GM04503 (cell line): ENCODE measurements at regions not wholly inside any gene's neighbourhood (a gene's known extent, or its start where the extent isn't known, plus 50 kb on each side); places are given as distances from the start of the nearest gene placed in this dataset.

Experiments used
- DNase-seq: peaks from one replicate; pipeline ENCODE4 v3.0.0-alpha.2; 2012; ENCODE audit warnings: low read depth

DNA sequence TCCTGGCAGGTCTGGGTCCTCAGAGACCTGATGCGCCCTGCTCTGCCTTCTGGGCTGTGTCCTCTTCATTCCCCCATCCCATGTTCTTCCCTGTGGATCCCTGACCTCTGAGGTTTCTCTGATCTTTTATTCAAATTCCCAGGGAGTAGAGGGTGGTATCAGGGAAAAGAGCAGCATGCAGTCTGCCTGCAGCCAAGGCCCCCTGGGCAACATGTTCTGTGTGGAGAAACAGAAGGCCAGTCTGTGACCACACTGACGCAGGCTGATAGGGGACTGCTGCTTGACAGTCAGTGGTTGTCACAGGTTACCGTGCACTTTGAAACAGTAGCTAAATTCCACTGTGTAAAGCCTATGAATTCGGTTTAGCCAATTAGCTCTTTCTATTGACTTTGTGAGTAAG, 156.6 kb upstream of the IRX2 start:
- DNase-seq: no peak

DNA sequence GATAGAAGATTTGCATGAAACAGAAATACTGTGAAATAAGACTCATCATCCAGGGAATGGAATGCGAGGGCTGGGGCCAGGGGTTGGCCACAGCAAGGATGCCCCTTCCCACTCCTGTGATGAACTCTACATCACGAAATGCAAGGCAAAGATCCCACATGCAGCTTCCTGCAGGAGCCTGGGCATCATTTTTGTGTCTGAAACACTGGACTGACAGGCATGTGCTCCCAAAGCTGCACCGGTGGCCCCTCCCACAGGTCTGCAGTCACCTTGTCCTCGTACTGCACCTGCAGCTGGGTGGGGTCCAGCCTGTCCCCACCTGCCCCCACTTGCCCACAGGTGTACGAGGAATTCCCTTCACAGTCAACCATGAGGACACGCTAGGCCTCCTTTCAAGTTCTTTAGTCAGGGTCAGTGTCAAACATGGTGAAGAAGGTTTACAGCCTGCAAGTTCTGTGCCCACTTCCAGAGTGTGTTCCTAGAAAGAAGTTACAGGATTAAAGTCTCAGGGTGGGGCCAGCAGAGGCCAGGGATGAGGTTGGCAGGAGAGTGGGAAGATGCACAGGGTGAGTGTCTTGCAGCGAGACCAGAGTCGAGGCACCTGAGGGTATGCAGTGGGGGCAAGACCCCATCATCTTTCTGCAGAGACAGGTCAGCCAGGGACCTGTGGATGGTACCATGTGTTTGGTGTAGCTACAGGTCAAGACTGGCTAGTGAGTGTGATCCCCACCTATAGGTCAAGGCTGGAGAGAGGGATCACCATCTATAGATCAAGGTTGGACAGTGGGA, 155.0 kb upstream of the IRX2 start:
- no peak for DNase-seq

- no peak for DNase-seq
Observed at GRCh38 chr5:2905741-2906140, 154.3 kb upstream of the IRX2 start.

DNA sequence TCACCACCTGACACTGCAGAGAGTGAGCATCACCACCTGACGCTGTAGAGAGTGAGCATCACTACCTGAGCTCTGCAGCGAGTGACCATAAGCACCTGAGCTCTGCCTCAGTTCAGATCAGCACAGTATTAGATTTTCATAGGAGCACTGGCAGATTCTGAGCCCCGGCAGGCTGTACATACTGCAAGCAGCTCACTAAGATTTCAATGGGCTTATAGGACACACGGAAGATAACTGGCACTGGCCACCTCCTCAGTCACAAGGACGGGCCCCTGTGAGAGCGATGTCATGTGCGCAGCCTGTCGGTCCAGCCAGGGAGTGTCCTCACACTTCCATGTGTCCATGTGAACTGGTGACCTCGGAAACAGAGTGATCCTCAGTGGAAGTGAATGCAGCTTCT, 153.5 kb upstream of the IRX2 start:
- no peak for DNase-seq

DNA sequence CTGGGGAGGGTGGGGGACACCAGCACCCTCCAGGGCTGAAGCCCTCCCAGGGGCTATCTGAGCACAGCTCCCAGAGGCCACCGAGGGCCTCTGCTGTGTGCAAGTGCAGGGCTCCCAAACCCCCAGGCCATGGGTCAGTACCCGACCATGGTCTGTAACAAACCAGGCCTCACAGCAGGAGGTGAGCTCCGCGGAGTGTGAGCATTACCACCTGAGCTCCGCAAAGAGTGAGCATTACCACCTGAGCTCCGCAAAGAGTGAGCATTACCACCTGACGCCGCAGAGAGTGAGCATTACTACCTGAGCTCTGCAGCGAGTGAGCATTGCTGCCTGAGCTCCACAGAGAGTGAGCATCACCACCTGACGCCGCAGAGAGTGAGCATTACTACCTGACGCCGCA, 152.9 kb upstream of the IRX2 start:
- no peak for DNase-seq

DNA sequence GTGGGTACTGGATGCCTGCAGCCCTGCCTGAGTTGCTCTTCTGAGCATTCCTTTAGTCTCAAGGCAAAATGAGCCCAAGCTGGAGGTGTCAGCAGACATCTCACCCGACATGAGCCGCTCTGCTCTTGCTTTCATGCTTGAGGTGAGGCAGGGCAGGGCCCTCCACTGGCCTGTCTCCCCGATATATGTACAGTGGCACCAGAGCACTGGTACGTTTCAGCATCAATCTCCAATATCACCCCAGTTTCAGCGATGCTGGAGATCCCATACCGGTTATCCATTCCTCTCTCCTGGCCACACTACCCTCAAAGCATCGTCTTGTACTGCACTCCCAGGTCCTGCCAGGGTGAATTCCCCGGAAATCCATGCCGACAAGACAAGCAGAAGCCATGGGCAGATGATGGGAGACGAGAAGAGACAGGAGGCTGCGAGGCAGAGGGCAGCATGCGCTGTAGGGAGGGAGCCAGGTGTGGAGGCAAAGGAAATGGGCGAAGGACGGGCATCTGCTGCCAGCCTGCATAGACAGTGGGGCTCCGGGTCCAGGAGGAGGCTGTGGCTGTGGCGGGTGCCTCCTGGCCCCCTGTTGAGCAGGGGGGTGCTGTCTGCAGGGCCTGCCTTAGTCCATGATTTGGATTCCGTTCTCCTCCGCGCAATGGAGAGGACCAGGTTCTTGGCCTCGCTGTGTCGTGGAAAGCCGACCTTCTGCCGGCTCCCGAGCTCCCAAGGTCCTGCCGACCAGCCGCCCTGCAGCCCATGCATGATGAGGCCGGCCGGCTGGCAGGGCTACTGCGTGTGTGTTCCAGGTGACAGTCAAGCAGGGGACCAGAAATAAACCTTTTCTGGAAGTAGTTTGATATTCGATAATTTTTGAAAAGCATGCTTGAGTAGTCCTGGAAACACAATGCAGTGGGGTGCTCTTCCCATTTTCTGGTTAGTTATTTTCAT, 152.2 kb upstream of the IRX2 start:
- no peak for DNase-seq

- no peak for DNase-seq
Observed at GRCh38 chr5:2902742-2903297, 151.3 kb upstream of the IRX2 start.

DNA sequence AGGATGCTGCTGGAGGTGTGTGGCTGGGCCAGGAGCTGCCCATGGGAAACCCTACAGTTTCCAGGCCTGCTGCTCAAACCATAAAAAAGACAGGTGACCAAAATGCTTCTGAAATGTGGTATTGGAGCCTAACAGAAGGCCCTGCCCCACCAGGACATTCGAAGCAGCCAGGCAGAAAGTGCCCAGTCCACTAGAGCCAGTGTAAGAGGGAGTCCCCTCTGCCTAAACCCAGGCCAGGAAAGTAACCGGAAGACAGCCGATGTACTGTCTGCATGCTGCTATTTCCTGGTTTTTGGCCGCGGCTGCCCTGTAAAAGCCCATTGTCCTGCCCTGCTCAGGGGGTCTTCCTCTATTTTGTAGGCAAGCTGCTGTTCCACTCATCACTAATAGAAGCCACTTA, 150.7 kb upstream of the IRX2 start:
- DNase-seq: no peak

GRCh38 chr5:2901511-2901910, 150.0 kb upstream of the IRX2 start:
- DNase-seq: no peak

- DNase-seq: no peak
Observed at GRCh38 chr5:2901096-2901495, 149.6 kb upstream of the IRX2 start.

DNA sequence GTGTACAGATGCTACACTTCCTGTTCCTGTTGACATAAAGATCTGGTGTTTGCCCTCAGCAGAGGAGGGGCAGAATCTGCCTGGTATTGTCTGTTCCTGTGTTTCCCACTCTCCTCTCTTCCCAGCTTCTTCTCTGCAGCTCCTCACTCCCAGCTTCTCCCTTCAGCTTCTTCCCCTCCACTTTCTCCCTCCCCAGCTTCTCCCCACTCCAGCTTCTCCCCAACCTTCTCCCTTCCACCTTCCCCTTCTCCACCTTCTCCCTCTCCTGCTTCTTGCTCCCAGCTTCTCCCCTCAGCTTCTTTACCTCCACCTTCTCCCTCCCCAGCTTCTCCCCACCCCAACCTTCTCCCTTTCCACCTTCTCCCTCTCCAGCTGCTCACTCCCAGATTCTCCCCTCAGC, 148.9 kb upstream of the IRX2 start:
- DNase-seq: no peak

GRCh38 chr5:2899311-2899710, 147.8 kb upstream of the IRX2 start:
- DNase-seq: no peak

- DNase-seq: no peak
Observed at GRCh38 chr5:2898661-2899060, 147.2 kb upstream of the IRX2 start.

DNA sequence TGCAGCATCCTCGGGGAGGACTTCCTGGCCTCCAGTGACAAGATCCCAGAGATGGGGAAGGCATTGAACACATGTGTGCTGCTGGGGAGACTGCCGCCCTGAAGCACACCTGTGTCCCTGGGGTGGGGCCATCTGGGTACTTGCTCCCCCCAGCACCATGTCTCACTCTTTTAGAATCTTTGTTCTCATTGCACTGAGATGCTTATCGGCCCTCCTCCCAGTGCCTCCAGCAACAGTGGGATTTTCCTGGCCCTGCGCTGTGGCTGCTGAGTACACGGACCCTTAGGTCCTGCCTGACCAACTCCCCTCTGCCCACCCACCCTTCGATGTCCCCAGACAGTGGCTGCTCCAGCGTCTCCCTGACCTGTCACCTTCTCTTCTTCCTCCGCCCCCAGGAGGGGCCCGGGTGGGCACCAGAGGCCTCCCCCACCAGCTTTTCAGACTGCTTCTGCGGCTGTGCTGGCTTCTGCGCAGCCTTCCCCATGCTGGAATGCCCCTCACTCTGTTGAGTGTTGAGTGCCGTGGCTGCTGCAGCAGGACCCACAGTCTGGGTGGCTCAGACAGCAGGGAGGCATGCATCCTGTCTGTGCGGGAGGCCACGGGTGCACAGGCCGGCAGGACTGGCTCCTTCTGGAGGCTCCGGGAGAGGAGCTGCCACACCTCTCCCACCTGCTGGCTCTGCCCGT, 145.9 kb upstream of the IRX2 start:
- DNase-seq: no peak

DNA sequence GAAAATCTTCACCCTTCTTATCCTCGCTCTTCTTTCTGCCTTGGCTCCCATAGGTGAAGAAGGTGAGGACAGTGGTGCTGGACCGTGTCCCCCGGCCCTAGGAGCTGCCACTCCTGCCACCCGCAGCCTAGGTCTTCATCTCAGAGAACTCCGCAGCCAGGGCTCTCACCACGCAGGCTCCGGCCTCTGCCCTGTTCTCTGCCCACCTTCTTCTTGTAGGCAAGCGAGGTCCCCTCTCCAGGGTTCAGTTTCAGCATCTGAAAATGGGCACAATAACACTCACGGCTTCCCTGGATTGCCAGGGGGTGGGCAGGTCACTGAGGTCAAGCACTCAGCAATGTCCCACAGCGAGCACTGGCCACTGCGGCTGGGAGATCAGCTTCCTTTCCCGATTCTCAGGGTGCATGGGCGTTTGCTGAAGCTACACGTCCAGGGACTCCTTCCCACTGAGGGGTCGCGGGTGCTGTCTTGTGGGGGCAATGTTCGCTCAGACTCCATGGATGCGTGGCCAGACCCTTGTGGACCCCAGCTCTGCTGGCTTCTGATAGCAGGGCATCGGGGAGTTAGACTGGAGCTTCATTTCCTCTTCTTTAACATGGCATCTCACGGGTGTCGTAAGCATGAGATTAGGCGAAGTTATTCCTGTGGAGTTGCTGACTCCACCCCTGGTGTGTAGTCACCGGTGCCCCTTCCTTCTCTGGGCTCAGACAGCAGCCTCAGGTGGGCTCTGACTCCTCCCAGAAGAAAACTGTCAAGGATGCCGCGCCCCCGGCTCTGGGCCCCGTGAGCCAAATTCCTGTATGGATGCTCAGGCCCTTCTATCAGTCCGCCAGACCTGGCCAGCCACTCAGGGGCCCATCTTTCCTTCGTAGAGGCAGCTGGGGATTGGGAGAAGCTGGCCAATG, 145.1 kb upstream of the IRX2 start:
- no peak for DNase-seq

GRCh38 chr5:2895876-2896275, 144.4 kb upstream of the IRX2 start:
- DNase-seq: no peak

DNA sequence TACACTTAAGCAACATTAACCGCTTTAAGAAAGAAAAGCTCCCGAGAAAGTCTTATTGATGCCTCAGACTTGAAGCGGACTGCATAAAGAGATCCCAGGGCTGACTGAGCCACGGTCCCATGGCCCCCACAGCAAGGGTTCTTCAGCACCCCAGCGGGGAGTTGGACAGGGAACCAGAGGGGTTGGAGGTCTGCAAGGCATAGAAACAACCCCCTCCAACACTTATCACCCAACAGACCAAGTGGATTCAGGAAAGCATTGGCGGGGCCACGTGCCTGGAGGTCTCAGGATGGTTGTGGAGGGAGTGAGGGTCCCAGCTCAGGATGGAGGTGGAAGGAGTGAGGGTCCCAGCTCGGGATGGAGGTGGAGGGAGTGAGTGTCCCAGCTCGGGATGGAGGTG, 143.7 kb upstream of the IRX2 start:
- DNase-seq: no peak

GRCh38 chr5:2894736-2895135, 143.3 kb upstream of the IRX2 start:
- DNase-seq: no peak

- no peak for DNase-seq
Observed at GRCh38 chr5:2894316-2894715, 142.8 kb upstream of the IRX2 start.

GRCh38 chr5:2892466-2893000, 141.1 kb upstream of the IRX2 start:
- DNase-seq: no peak

- no peak for DNase-seq
Observed at GRCh38 chr5:2891781-2892180, 140.3 kb upstream of the IRX2 start.
